K562 (cell line): ENCODE measurements at regions not wholly inside any gene's neighbourhood (a gene's known extent, or its start where the extent isn't known, plus 50 kb on each side); places are given as distances from the start of the nearest gene placed in this dataset.

Experiments
- ATAC-seq: fragments of 200-7000 bp; cut with Tn5 transposase; 3 replicates; pipeline ENCODE4 v1.9.1; 2020; ENCODE audit warnings: moderate library complexity
- BruUV-seq: library from RNA; stranded (reverse); fragments of 400-500 nt; replicated peaks from 2 replicates; lab custom pipeline; 2021; lab: Mats Ljungman, UMichigan
- CTCF ChIA-PET: fragments of 300-600 bp; formaldehyde crosslinking; extraction: SDS; loops from one replicate; lab custom pipeline; 2021; ENCODE audit warnings: low intra/inter-chr PET ratio; lab: Yijun Ruan, JAX
- POLR2A ChIA-PET: fragments of 300-600, 350-650 bp; sonication (Branson Sonifier 250); formaldehyde crosslinking; extraction: SDS; loops from one replicate; lab custom pipeline; 2021; ENCODE audit warnings: antibody characterized with exemption, inconsistent platforms; lab: Yijun Ruan, JAX
- DNase-seq, 4 experiments: peaks; one replicate each; pipeline versions ENCODE4 v3.0.0 to v3.0.0-alpha.2; 2011 to 2018; ENCODE audit warnings: low spot score in 3 of 4, mixed read lengths in 3 of 4; ENCODE audit errors: extremely low read depth in 1 of 4
- FAIRE-seq: peaks from 2 replicates; lab custom pipeline; 2011; peaks lifted over from hg19 to GRCh38; lab: Jason Lieb, UNC
- H2AFZ ChIP-seq: 2 replicates; pipeline ENCODE4 v1.6.0; 2011; ENCODE audit warnings: low read depth, low read length, control low read depth, inconsistent platforms
- H3K27ac ChIP-seq: fragments of 200-600 bp; 3 replicates; pipeline ENCODE4 v1.8.0; 2011; ENCODE audit warnings: low read depth, mild to moderate bottlenecking, control low read depth, inconsistent platforms, low read length, moderate library complexity, mixed read lengths; ENCODE audit errors: extremely low read depth
- H3K27me3 ChIP-seq, 2 experiments: fragments of 300-600 bp in 1 of 2; 2 replicates in 1 of 2; 3 replicates in 1 of 2; pipeline versions ENCODE4 v1.6.0 to v1.8.0; 2011; ENCODE audit warnings: inconsistent platforms in 2 of 2, low read length in 2 of 2, mild to moderate bottlenecking in 1 of 2, mixed read lengths in 1 of 2, moderate library complexity in 1 of 2; ENCODE audit not compliant: control insufficient read depth in 2 of 2, insufficient read depth in 2 of 2
- H3K36me3 ChIP-seq: fragments of 300-600 bp; 3 replicates; pipeline ENCODE4 v1.8.0; 2011; ENCODE audit warnings: mild to moderate bottlenecking, low read length, inconsistent platforms; ENCODE audit not compliant: control insufficient read depth, insufficient read depth
- H3K4me1 ChIP-seq, 2 experiments: fragments of 200-600 bp in 1 of 2; replicated peaks in 1 of 2; 2 replicates in 1 of 2; 3 replicates in 1 of 2; pipeline versions ENCODE4 v1.5.1 to v1.8.0; 2011; ENCODE audit warnings: inconsistent platforms in 2 of 2, low read length in 2 of 2, mild to moderate bottlenecking in 1 of 2, mixed read lengths in 1 of 2, moderate library complexity in 1 of 2; ENCODE audit not compliant: control insufficient read depth in 2 of 2, insufficient read depth in 2 of 2
- H3K4me2 ChIP-seq: 2 replicates; pipeline ENCODE4 v1.6.1; 2011; ENCODE audit warnings: low read length, control low read depth, inconsistent platforms, mixed read lengths; ENCODE audit not compliant: insufficient read depth
- H3K4me3 ChIP-seq: fragments of 200-600 bp; sonication (generic), shearing (Covaris generic); 2 replicates; pipeline ENCODE4 v1.5.1; 2016; ENCODE audit warnings: control low read depth, inconsistent platforms
- H3K79me2 ChIP-seq: fragments of 200-600 bp; 3 replicates; pipeline ENCODE4 v1.8.0; 2011; ENCODE audit warnings: low read length, inconsistent platforms; ENCODE audit not compliant: control insufficient read depth, insufficient read depth
- H3K9ac ChIP-seq, 2 experiments: 2 replicates each; pipeline versions ENCODE4 v1.6.0 to v1.6.1; 2011; ENCODE audit warnings: low read depth in 2 of 2, low read length in 2 of 2, control low read depth in 1 of 2, inconsistent platforms in 1 of 2, mild to moderate bottlenecking in 1 of 2, mixed read lengths in 1 of 2; ENCODE audit not compliant: insufficient read depth in 1 of 2
- H3K9me1 ChIP-seq: one replicate; pipeline ENCODE4 v1.6.0; 2011; ENCODE audit warnings: inconsistent platforms, mild to moderate bottlenecking, low read length, moderate library complexity; ENCODE audit not compliant: control insufficient read depth, insufficient read depth
- H3K9me3 ChIP-seq: replicated peaks from 2 replicates; pipeline ENCODE4 v1.5.1; 2011; ENCODE audit warnings: low read depth, low read length, inconsistent platforms; ENCODE audit not compliant: control insufficient read depth, insufficient read depth
- H4K20me1 ChIP-seq: replicated peaks from 2 replicates; pipeline ENCODE4 v1.6.1; 2011; ENCODE audit warnings: low read length, inconsistent platforms, mixed read lengths; ENCODE audit not compliant: control insufficient read depth, insufficient read depth
- ATF4 ChIP-seq: fragments of 450-650 bp; formaldehyde crosslinking; IDR thresholded peaks from 2 replicates; pipeline ENCODE4 v1.4.0; 2022; ENCODE audit warnings: mild to moderate bottlenecking, moderate library complexity
- KDM2B ChIP-seq: fragments of 250-450 bp; sonication (Bioruptor Pico); IDR thresholded peaks from 2 replicates; pipeline ENCODE4 v1.8.0; 2021; ENCODE audit warnings: mild to moderate bottlenecking, moderate library complexity
- MGA ChIP-seq: fragments of 450-650 bp; IDR thresholded peaks from 2 replicates; pipeline ENCODE4 v1.6.1; 2016; ENCODE audit warnings: mild to moderate bottlenecking, moderate library complexity
- PHF8 ChIP-seq: fragments of 200-600 bp; sonication (generic); IDR thresholded peaks from 2 replicates; pipeline ENCODE4 v1.6.1; 2012; ENCODE audit warnings: mixed run types, mild to moderate bottlenecking, inconsistent platforms, low read length, moderate library complexity, borderline replicate concordance
- TCF3 ChIP-seq: sonication (generic); formaldehyde crosslinking; IDR thresholded peaks from 2 replicates; pipeline ENCODE4 v1.4.0; 2020; ENCODE audit warnings: mild to moderate bottlenecking, missing genetic modification reagents
- ZNF583 ChIP-seq: fragments of 250-450 bp; sonication (Bioruptor Pico); IDR thresholded peaks from 2 replicates; pipeline ENCODE4 v1.4.0; 2020
- WGBS: fragments of 100-300 bp; shearing (Covaris generic); methylation state at CpG from one replicate; pipeline ENCODE4 v1.1.6; 2016; ENCODE audit warnings: low coverage, mixed read lengths; ENCODE audit not compliant: insufficient coverage; ENCODE audit errors: missing lambda C conversion rate; 5-methylcytosine and 5-hydroxymethylcytosine counted together
- in situ Hi-C: fragments of 300-500 bp; cut with MboI; formaldehyde crosslinking; loops from 4 replicates; pipeline ENCODE4 v1.15.0; 2018; ENCODE audit warnings: inconsistent platforms, mixed read lengths
- intact Hi-C: fragments of 100-400 bp; cut with micrococcal nuclease; formaldehyde crosslinking; loops from 2 replicates; pipeline ENCODE4 v1.14.2; 2022
- TF ChIP-seq, protein P1 (sequence below): fragments of 450-650 bp; IDR thresholded peaks from 2 replicates; pipeline ENCODE4 v1.6.1; 2017; ENCODE audit warnings: antibody characterized with exemption

DNA sequence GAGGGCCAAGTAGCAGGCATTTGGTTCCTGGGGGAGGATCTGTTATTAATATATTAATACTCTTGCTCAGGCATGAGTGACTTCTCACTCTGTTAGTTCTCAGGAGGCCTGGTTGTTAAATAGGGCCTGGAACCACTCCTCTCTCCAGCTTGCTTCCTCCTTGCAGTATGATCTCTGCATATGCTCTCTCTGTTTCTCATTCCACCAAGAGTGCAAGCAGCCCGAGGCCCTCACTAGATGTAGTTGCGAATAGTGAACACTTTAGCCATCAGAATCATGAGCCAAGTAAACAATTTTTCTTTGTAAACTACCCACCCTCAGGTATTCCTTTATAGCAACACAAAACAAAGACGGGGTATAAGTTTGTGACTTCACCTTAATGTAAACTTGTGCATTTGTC, 784.3 kb downstream of the DNAJB9 start:
- in situ Hi-C loops: no loop called here
- no peak overlapping the region for H3K27ac ChIP-seq
- DNase-seq (no peak), ATAC-seq (no peak), FAIRE-seq (no peak)
- no peak overlapping the region for H3K4me2 ChIP-seq
- CTCF ChIA-PET: no interaction called here
- no peak overlapping the region for H3K9ac ChIP-seq
- H2AFZ ChIP-seq: no peak overlapping the region
- H3K4me1 ChIP-seq: no peaks in the 10 kb centered on the region
- intact Hi-C loops: no loop called here
- H3K36me3 ChIP-seq: no peaks in the 10 kb centered on the region
- H3K9me1 ChIP-seq: no peaks in the 10 kb centered on the region
- H3K4me3 ChIP-seq: no peak overlapping the region
- WGBS: 3% methylated on average over 3 of the region's 3 CpGs
- H3K79me2 ChIP-seq: no peaks in the 10 kb centered on the region
- H3K9me3 ChIP-seq: 0 out of 2 replicates have a peak, but pooled peaks cover 3% of the 10 kb centered on the region
- BruUV-seq: no TSS peak
- H4K20me1 ChIP-seq: no peaks in the 10 kb centered on the region
- POLR2A ChIA-PET: no interaction called here
- no peaks in the 10 kb centered on the region for H3K27me3 ChIP-seq
- TF ChIP-seq ATF4 (CRISPR knock-in tag) (no peak), PHF8 (no peak), MGA (no peak), ZNF583 (CRISPR knock-in tag) (no peak), KDM2B (CRISPR knock-in tag) (no peak), TCF3 (CRISPR knock-in tag) (no peak)
- TF ChIP-seq, protein P1, sequence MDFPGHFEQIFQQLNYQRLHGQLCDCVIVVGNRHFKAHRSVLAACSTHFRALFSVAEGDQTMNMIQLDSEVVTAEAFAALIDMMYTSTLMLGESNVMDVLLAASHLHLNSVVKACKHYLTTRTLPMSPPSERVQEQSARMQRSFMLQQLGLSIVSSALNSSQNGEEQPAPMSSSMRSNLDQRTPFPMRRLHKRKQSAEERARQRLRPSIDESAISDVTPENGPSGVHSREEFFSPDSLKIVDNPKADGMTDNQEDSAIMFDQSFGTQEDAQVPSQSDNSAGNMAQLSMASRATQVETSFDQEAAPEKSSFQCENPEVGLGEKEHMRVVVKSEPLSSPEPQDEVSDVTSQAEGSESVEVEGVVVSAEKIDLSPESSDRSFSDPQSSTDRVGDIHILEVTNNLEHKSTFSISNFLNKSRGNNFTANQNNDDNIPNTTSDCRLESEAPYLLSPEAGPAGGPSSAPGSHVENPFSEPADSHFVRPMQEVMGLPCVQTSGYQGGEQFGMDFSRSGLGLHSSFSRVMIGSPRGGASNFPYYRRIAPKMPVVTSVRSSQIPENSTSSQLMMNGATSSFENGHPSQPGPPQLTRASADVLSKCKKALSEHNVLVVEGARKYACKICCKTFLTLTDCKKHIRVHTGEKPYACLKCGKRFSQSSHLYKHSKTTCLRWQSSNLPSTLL: no peak
